ENCODE measurements at regions not wholly inside any gene's neighbourhood (a gene's known extent, or its start where the extent isn't known, plus 50 kb on each side); places are given as distances from the start of the nearest gene placed in this dataset.

DNA sequence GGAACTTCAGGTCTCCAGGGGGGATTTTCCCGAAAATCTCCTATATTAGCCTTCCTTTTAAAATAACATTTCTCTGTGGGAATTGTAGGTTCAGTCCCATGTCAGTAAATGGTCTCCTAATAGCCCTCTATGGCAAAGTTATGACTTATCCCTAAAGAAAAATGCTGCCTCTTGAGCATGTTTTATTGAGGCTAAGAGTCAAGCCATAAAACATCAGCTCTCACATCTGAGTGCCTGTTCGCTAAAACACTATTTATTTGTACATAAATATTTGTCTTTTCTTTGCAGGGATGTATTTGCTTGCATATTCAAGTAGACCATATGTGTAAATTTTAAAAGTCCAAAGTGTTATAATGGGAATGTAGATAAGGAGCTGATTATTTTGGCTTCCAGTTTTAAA lies 160.4 kb downstream of the PRDM6 start:
- no peak for DNase-seq (ENCODE audit: low read depth)
- no peak overlapping the region for H3K4me3 ChIP-seq (ENCODE audit: low read depth, low read length)

GRCh38 chr5:123245689-123246088 lies 156.6 kb downstream of the PRDM6 start:
- no peak overlapping the region for H3K4me3 ChIP-seq (ENCODE audit: low read depth, low read length)
- DNase-seq (ENCODE audit: low read depth), result no peak

DNA sequence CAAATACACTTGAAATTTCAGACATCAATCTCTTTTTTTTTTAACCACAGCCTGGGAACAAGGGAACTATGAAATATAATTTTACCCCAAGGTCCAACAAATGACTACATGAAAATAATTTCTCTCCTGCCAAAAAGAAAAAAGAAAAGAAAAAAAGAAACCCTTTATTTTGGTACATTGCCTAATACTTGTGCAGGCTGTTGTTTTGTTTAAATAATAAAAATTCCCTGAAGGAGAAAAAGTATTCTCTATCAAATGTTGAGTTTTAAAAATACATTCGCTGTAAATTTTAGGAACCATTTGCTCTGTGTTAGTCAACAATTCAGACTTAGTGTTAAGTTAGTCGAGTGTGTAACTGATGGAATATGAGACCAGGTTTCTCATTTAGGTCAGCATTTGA lies 155.4 kb downstream of the PRDM6 start:
- no peak overlapping the region for H3K4me3 ChIP-seq (ENCODE audit: low read depth, low read length)
- DNase-seq (ENCODE audit: low read depth), result no peak
